ENCODE measurements at regions not wholly inside any gene's neighbourhood (a gene's known extent, or its start where the extent isn't known, plus 50 kb on each side); places are given as distances from the start of the nearest gene placed in this dataset.

GRCh38 chr2:64228126-64228678 is 84.0 kb upstream of the PELI1 start:
- TF ChIP-seq CTCF (IDR thresholded peaks at IDR 0.05; ENCODE audit: low read depth, low read length) (no peak), POLR2A (IDR thresholded peaks at IDR 0.05; ENCODE audit: extremely low read depth, insufficient read length) (peak; percentile 50), MAX (IDR thresholded peaks at IDR 0.05; ENCODE audit: low read depth, low read length) (peak; percentile 56; the same call in 1 of the 2 replicates)
